OCI-LY7 (cell line): ENCODE measurements at regions not wholly inside any gene's neighbourhood (a gene's known extent, or its start where the extent isn't known, plus 50 kb on each side); places are given as distances from the start of the nearest gene placed in this dataset.
"Not testable (repeated sequence)": the region's sequence is repeated elsewhere in the genome, so short reads cannot be mapped to it uniquely, and the experiment has no call there.

Source experiments
- EZH2phosphoT487 ChIP-seq: fragments of 200-600 bp; sonication (generic); IDR thresholded peaks from 2 replicates; pipeline ENCODE4 v1.6.1; 2018; ENCODE audit warnings: low read depth, borderline replicate concordance, mild to moderate bottlenecking, mixed run types, antibody characterized with exemption, low read length, moderate library complexity, mixed read lengths
- TF ChIP-seq, protein P1 (sequence below): fragments of 200-600 bp; sonication (generic); conservative IDR thresholded peaks from 2 replicates; pipeline ENCODE4 v1.5.1; 2014; ENCODE audit warnings: mild to moderate bottlenecking, antibody characterized with exemption, low read length, moderate library complexity, mixed read lengths

DNA sequence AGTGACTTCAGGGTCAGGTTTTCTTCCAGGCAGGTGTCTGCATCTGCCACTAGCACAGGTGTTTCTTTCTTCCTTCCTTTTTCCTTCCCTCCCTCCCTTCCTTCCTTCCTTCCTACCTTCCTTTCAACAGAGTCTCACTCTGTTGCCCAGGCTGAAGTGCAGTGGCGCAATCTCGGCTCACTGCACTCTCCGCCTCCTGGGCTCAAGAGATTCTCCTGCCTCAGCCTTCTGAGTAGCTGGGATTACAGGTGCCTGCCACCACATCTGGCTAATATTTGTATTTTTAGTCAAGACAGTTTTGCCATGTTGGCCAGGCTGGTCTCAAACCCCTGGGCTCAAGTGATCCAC, 53.8 kb upstream of the ECHDC3 start:
- TF ChIP-seq, protein P1, sequence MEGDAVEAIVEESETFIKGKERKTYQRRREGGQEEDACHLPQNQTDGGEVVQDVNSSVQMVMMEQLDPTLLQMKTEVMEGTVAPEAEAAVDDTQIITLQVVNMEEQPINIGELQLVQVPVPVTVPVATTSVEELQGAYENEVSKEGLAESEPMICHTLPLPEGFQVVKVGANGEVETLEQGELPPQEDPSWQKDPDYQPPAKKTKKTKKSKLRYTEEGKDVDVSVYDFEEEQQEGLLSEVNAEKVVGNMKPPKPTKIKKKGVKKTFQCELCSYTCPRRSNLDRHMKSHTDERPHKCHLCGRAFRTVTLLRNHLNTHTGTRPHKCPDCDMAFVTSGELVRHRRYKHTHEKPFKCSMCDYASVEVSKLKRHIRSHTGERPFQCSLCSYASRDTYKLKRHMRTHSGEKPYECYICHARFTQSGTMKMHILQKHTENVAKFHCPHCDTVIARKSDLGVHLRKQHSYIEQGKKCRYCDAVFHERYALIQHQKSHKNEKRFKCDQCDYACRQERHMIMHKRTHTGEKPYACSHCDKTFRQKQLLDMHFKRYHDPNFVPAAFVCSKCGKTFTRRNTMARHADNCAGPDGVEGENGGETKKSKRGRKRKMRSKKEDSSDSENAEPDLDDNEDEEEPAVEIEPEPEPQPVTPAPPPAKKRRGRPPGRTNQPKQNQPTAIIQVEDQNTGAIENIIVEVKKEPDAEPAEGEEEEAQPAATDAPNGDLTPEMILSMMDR: not testable (repeated sequence)
- not testable (repeated sequence) for TF ChIP-seq EZH2phosphoT487
